Stimulated activated CD8-positive, alpha-beta memory T cell treated with anti-CD3 and anti-CD28 coated beads, Interleukin-7, amount 100 ng/mL, for 4 hours (primary cell): ENCODE measurements at regions not wholly inside any gene's neighbourhood (a gene's known extent, or its start where the extent isn't known, plus 50 kb on each side); places are given as distances from the start of the nearest gene placed in this dataset.

ENCODE experiments used
- DNase-seq, 2 donors: peaks; one replicate each; pipeline ENCODE4 v3.0.0-alpha.2; 2020; ENCODE audit warnings: low read depth in 2 of 2

DNA sequence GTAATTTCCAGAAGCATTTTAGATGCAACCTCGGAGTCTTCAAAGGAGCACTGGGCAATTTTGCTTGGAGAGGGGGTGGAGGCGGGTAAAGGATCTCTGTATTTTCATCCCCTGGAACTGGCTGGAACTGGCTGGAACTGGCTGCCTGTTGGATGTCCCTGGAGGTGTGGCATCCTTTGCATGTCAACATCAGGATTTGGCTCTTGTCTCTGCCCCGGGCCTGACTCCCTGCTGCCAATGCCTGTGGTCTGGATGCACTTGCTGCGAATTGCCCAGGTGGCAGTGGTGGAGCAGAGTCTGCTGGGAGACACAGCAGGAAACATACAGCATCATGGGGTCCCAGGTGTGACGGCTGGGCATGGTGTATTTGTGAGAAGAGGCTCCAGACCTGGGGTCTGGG, 391.3 kb downstream of the GADD45G start:
- DNase-seq = no peak

DNA sequence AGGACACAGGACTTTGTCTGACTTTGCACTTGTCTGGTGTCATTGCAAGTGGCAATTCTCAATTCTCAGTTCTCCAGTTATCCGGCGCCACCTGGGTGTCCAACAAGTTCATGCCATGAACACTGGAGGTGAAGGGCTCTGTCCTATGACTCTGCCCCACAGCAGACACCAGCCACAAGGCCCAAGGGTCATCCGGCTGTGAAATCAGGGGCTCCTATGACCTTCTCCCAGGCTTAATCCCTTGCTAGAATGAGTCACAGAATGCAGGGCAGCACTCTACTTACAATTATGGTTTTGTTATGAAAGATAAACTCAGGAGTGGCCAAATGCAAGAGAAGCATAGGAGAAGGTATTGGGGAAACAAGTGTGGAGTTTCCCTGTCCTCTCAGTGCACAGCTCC, 392.0 kb downstream of the GADD45G start:
- DNase-seq = no peak

- no peak for DNase-seq
Observed at GRCh38 chr9:89998633-89999032, 393.8 kb downstream of the GADD45G start.

- no peak for DNase-seq
Observed at GRCh38 chr9:89999176-89999533, 394.3 kb downstream of the GADD45G start.

DNA sequence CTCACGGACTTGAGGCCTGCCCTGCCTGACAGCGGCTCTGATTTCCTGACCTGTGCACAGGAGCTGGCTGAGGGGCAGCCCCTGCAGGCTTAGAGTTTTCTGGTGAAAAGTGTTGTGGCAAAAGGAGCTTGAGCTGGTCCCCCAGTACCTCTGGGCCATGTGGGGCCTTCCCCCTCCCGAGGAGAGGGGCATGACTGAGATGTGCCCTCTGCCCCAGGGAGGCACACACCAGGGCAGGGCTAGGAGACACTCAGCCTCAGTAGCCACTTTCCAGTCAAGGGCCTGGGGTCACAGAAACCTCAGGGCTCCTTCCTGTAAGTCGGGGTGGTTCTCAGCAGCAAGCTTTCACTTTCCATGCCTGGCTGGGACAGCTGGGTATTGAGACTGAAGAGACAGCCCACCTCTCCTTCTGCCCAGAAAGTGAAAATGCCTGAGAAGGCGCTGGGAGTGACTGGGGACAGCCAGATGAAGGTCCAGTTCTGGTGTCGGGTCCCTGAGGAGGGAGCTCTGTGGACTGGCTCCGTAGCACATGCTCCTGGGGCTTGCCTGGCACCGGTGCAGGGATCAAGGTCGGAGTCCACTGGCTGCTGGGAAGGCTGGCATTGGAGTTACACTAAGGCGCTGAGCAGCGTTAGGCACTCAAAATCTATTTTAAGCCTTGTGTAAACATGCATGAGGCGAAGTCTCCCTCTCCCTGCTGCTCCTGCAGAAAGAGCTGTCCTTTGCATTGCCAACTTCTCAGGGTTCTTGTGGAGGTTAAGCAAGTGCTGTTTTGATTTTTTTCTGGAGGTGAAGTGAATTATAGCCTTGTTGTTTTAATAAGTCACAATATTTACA, 394.9 kb downstream of the GADD45G start:
- DNase-seq = peak; percentile 50 to 59

- DNase-seq = no peak
Observed at GRCh38 chr9:90000925-90001324, 396.1 kb downstream of the GADD45G start.

DNA sequence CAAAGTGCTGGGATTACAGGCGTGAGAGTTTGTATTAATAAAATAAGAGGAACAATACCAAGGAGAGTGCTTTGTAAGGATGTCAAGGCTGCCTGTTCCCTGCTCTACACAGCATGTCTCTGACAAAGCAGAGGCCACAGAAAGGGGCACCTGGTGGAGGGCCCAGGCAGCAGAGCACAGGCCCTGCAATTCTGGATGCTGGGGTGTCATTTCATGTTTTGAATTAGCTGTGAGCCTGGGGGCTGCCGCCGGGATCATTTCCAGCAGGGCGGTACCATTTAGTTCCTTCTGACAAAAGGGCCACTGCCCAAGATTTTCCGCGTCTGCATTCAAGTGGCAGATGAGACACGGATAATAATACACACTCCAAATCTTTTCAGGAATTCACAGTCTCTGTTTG, 396.9 kb downstream of the GADD45G start:
- DNase-seq = no peak

- DNase-seq = no peak
Observed at GRCh38 chr9:90002397-90003271, 397.8 kb downstream of the GADD45G start.

GRCh38 chr9:90005388-90005787, 400.6 kb downstream of the GADD45G start:
- DNase-seq = no peak

GRCh38 chr9:90007516-90008440, 403.0 kb downstream of the GADD45G start:
- no peak for DNase-seq

DNA sequence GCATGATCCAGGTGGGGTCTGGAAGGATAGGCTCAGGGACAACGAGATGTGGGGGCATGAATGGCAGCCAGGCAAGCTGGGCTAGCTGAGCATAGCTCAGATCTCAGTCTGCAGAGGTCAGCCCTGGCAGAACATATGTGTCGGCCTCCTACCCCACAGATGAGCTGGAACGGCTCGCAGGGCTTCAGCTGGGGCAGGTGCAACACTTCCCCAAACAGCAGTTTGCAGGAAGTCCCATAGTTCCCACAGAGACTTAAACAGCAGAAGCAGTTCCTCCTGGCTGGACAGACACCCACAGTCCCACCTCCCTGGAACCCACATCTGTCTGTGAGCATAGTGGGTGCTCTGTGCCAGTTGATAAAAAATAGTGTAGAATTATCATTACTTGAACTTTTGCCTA, 404.6 kb downstream of the GADD45G start:
- DNase-seq = no peak

DNA sequence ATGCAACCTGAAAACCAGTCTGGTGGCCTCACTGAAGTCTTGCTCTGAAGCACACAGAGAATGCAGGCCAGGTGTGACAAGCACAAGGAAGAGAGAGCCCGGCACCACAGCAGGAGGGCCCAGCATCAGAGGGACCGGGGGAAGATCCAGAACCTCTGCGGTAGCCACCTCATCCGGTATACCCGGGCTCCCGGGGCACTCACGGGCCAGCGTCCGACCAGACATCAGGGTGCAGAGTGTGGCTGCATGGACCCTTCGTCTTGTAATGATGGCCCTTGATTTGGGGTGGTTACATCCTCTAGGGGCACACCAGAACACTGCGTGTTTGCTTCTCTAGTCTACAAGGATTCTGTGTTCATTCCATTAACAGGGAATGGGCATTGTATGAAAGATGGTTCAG, 406.0 kb downstream of the GADD45G start:
- no peak for DNase-seq

- no peak for DNase-seq
Observed at GRCh38 chr9:90012949-90013348, 408.1 kb downstream of the GADD45G start.

- DNase-seq = no peak
Observed at GRCh38 chr9:90013778-90014177, 409.0 kb downstream of the GADD45G start.

- DNase-seq = no peak
Observed at GRCh38 chr9:90014421-90014820, 409.6 kb downstream of the GADD45G start.

DNA sequence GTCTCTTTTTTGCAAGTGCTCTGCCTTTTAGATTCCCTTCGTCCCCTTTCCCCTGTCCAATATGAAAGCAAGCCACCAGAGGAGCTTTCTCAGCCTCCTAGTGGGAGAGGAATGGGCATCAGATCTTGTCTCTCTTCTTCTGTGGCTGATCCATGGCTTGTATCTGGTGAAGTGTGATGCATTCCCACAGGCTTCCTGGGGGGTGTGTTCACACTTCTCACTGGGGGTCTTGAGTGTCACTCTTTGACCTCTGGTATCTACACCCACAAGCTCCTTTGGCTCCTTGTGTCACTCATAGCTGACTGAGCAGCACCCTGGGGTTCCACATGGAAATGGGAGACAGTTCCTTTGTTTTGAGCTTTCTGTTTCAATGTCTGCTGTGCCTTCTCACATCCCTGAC, 411.5 kb downstream of the GADD45G start:
- no peak for DNase-seq

GRCh38 chr9:90017679-90018078, 412.9 kb downstream of the GADD45G start:
- DNase-seq = no peak

DNA sequence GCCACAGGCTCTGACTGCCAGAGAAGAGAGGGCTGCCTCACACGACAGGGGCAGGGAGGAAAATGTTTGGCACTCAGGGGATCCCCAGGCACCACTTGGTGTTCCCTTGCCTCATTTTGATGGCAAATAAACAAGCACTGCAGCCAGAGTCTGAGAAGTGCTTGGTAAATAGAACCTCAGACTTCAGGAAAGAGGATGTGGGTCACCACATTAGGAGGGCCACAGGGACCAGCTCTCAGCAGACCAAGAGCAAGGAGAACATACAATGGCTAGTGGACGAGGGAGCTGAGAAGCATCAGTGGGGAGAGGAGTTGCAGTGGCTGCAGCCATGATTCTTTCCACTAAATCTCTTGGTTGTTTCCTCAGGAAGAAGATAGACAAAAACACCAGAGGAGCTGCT, 413.9 kb downstream of the GADD45G start:
- DNase-seq = no peak

GRCh38 chr9:90019626-90020025, 414.8 kb downstream of the GADD45G start:
- DNase-seq = no peak

- no peak for DNase-seq
Observed at GRCh38 chr9:90020276-90020871, 415.6 kb downstream of the GADD45G start.

- DNase-seq = no peak
Observed at GRCh38 chr9:90021216-90021906, 416.5 kb downstream of the GADD45G start.
